ENCODE measurements at regions not wholly inside any gene's neighbourhood (a gene's known extent, or its start where the extent isn't known, plus 50 kb on each side); places are given as distances from the start of the nearest gene placed in this dataset.
"Not testable (repeated sequence)": the region's sequence is repeated elsewhere in the genome, so short reads cannot be mapped to it uniquely, and the experiment has no call there.

DNA sequence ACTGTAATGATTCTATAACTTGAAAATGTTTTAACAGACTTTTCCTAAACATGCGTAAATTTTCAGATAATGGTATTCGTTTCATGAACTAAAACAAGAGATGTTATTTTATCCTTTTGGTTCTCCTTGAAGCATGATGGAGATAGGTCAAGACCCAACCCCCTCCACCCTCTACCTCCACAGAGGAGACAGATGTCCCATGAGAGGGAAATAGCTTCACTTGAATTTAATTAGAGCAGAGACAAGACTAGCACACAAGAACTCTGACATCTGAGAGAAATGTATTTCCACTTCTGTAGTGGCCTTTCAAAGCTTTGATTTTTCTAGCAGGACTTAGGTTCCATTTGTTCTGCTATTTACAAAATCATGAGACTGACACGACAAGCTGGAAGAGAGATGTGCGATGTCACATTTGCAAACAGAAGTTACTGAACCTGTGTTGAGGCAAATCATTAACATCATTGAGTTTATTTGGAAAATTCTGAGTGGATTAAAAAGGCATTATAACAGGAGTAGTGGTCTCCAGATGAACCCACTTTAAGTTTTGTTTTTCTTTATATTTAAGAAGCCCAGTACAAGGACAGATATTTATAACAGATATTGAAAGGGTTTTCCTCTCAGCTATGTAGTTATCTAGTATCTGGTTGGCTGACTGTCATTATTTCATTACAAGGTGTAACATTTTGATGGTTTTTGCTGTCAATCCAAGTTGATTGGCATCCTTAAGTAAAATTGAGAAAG is 276.2 kb downstream of the ASXL3 start:
- DNase-seq (ENCODE audit: low spot score), result no peak

DNA sequence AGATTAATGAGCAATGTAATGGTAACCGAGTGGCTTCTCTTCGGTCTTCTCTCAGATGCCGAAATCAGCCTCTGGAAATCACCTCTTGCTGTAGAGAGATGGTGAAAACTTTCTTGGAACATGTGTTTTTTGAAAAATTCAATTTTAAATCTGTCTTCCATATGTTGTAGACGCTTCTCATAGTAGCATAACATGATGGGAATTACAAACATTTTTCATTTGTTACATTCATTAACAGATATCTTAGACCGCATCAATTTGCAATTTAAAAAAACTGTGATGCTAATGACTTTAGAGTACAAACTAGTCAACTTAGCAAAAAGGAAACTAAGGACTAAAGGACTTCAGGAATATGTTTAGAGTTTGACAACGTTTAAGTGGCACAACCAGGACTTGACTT is 275.2 kb downstream of the ASXL3 start:
- DNase-seq (ENCODE audit: low spot score), result no peak

DNA sequence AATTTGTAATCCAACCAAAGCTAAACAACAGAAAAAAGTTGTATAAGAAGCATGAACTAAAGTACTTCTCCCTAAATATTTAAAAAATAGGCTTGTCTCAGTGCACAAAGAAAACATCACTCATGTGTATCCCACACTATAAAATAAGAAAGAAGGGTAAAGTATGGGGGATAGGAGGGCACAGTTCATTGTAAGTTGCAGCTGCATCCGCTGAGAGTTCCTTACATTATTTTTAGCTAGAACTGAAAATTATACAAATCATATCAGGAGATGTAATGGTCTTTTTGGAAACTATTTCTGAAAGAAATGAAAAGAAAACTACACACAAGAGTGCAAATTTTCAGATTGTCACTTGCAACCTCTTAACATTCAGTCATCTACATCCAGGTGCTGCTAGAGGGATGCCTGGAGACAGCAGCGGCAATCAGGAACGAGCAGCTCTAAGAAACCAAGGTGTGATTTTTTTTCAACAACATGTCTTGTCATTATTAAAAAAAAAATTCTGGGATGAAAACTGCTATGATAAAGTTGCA is 273.6 kb downstream of the ASXL3 start:
- no peak for DNase-seq (ENCODE audit: low spot score)

DNA sequence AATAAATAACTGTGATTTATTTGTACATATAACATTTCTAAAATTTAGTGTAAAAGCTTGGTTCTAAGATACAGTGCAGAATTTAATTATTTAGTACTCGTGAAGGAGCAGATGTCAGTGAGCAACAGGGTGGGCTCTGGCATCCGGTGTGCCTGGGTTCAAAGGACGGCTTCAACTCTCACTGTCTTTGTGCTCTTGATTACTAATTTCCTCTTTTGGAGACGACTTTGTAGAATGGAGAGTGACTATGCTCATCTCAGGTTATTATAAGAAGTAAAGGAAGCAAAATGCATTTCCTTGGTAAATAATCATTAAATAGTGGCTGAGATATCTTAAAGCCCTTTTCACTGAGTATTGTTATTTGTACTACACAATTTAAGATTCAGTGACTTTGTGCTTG is 271.7 kb downstream of the ASXL3 start:
- no peak for DNase-seq (ENCODE audit: low spot score)

- no peak for DNase-seq (ENCODE audit: low spot score)
Measured at GRCh38 chr18:33844232-33844631, 266.2 kb downstream of the ASXL3 start.

GRCh38 chr18:33841221-33841967 is 263.4 kb downstream of the ASXL3 start:
- DNase-seq (ENCODE audit: low spot score), result no peak

DNA sequence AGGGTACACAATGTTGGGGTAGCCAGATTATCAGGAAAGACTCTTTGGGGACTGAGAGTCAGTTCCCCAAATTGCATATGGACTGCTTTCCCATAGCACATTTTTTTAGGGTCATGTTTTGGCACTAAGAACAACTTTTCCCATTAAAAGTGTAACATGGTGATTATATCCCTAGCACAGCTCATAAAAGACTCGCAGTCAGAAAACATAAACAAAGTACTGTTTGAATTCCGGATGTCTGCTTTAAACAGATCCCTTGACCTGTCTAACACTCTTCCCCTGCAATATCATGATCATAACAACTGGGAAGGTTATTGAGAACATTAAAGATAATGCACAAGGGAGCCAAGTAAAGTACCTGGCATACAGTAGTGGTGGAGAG is 262.2 kb downstream of the ASXL3 start:
- DNase-seq (ENCODE audit: low spot score), result no peak

- peak; percentile 33 for DNase-seq (ENCODE audit: low spot score)
Measured at GRCh38 chr18:33839452-33840211, 261.6 kb downstream of the ASXL3 start.

DNA sequence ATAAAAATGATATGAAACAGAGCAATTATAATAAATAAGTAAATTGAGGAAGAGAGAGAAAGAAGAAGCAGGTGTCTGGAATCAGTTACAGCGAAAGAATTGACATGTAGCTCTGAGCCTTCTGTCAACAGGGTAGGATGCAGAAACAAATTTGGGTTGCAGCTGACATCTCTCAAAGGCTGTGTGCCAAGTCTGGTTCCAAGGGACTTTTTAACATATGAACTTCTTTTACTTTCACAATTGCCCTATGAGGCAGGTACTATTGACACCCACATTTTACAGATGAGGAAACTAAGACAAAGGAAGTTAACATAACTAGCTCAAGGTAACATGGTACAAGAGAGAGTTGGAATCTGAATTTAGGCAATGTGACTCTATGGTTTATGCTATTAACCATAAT is 260.0 kb downstream of the ASXL3 start:
- DNase-seq (ENCODE audit: low spot score), result no peak

DNA sequence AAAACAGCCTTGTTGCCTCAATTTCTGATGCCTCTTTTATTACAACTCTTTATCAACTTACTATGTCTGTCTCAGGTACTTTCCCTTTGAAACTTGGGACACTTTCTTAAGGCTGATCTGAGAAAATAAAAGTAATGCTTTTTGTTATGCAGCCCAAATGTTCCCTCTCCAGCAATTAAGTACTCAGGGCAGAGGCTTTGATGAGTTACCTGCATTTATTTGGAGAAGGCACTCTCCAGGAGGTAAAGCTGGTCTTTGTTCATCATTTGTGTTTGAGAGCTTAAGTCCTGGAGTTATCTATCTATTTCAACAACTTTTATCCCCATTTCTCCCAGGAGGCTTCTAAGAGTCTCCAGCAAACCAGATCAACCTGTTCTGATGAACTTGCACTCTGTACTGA is 259.2 kb downstream of the ASXL3 start:
- no peak for DNase-seq (ENCODE audit: low spot score)

DNA sequence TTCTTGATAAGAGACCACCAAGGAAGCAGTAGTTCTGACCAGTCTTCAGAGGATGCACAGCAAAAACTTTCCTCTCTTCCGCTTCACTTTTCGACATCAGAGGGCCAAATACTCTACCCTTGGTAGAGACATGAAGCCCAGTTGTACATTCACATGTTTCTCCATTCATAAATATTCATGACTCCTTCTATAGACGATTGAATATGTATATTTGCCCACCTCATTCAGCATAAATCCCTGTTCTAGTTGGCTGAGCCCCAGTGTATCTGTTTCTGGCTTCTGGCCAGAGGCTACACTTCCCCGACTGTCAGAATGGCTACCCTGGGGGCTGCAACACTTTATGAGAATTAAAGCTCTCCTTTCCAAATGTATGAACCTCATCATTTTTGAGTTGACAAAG is 258.5 kb downstream of the ASXL3 start:
- DNase-seq (ENCODE audit: low spot score), result no peak

DNA sequence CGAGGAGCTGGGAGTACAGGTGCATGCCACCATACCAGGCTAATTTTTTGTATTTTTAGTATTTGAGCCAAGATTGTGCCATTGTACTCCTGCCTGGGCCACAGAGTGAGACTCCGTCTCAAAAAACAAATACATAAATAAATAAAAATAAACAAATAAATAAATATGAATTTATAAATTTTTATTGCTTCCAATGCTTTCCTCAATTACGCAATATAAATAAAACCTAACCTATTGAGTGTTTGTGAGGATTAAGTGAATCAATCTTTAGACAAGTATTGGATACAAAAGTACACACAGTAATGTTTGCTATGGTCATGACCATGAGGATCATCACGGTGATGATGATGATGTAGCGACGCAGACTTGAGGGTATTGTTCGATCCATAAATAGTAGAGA is 257.4 kb downstream of the ASXL3 start:
- DNase-seq (ENCODE audit: low spot score), result no peak

GRCh38 chr18:33833842-33834241 is 255.8 kb downstream of the ASXL3 start:
- DNase-seq (ENCODE audit: low spot score), result no peak

- no peak for DNase-seq (ENCODE audit: low spot score)
Measured at GRCh38 chr18:33831424-33831823, 253.4 kb downstream of the ASXL3 start.

GRCh38 chr18:33830213-33830612 is 252.2 kb downstream of the ASXL3 start:
- DNase-seq (ENCODE audit: low spot score), result no peak

- DNase-seq (ENCODE audit: low spot score), result no peak
Measured at GRCh38 chr18:33828949-33829348, 250.9 kb downstream of the ASXL3 start.

GRCh38 chr18:33826151-33826550 is 248.1 kb downstream of the ASXL3 start:
- DNase-seq (ENCODE audit: low spot score), result no peak

- no peak for DNase-seq (ENCODE audit: low spot score)
Measured at GRCh38 chr18:33821503-33821902, 243.5 kb downstream of the ASXL3 start.

DNA sequence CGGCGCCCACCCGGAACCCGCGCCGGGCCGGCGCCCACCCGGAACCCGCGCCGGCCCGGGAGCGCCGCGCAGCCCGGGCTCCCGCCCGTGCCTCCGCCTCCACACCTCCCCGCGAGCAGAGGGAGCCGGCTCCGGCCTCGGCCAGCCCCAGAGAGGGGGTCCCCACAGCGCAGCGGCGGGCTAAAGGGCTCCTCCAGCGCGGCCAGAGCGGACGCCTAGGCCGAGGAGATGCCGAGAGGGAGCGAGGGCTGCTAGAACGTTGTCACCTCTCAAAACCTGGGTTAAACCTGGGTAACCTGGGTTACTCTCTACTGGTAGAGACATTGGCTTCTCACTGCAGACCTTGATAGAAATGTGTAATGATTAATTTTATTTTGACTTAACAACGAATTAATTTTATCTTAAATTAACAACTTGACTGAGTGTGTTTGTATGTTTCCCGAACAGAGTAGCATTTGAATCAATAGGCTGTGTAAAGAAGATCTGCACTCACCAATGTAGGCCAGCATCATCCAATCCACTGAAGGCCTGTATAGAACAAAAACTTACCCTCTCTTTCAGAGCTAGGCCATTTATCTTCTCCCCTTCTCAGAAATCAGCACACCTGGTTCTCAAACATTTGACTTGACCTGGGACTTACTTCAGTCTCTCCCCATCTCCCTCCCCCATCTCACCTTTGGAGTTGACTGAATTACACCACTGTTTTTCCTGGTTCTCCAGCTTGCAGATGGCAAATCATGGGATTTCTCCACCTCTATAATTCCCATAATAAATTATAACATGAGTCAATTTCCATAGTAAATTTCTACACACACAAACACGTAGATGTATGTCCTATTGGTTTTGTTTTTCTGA is 242.7 kb downstream of the ASXL3 start:
- no peak for DNase-seq (ENCODE audit: low spot score)

DNA sequence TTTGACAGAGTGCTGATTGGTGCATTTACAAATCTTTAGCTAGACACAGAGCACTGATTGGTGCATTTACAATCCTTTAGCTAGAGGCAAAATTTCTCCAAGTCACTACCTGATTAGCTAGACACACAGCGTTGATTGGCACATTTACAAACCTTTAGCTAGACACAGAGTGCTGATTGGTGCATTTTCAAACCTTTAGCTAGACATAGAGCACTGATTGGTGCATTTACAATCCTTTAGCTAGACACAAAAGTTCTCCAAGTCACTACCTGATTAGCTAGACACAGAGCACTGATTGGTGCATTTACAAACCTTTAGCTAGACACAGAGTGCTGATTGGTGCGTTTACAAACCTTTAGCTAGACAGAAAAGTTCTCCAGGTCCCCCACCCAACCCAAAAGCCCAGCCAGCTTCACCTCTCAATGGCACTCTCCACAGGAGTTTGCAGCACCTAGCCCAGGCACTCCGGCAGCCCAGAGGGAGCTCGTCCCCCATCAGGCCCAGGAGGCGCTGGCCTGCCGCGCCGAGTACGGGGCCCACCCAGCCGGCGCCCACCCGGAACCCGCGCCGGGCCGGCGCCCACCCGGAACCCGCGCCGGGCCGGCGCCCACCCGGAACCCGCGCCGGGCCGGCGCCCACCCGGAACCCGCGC is 241.8 kb downstream of the ASXL3 start:
- not testable (repeated sequence) for DNase-seq (ENCODE audit: low spot score)

- no peak for DNase-seq (ENCODE audit: low spot score)
Measured at GRCh38 chr18:33818145-33818544, 240.1 kb downstream of the ASXL3 start.

Measured in mucosa of gallbladder (tissue), 1 donor.